ENCODE measurements at regions not wholly inside any gene's neighbourhood (a gene's known extent, or its start where the extent isn't known, plus 50 kb on each side); places are given as distances from the start of the nearest gene placed in this dataset.

- in situ Hi-C loops (cut with MboI; ENCODE audit: low sequenced_read_pairs, unreplicated experiment) = no loop called here
Observed at GRCh38 chr1:88252745-88253144, 431.3 kb upstream of the PKN2 start.

DNA sequence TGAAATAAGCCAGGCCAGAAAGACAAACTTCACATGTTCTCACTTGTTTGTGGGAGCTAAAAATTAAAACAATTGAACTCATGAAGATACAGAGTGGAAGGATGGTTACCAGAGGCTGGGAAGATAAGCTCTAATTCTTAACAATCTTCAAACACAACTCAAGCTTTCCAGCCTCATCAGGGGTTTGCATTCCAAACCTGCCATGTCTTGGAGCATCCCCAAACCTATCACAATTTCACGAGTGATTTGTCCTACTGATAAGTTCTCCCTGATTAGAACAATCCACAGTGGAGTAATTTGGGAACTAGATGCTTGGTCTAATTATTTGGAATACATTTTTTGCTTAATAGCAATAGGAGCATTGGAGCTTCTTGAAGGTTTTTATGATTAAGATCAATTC lies 418.5 kb upstream of the PKN2 start:
- no peak for TF ChIP-seq CTCF (IDR thresholded peaks at IDR 0.05; ENCODE audit: borderline replicate concordance, control extremely low read depth, extremely low read depth, insufficient read depth, missing control alignments)
- no peak for DNase-seq (ENCODE audit: low spot score)
- in situ Hi-C loops (cut with MboI; ENCODE audit: low sequenced_read_pairs, unreplicated experiment) = no loop called here

More at GRCh38 chr1:88252745-88253144, 431.3 kb upstream of the PKN2 start:
- TF ChIP-seq CTCF (IDR thresholded peaks at IDR 0.05; ENCODE audit: borderline replicate concordance, control extremely low read depth, extremely low read depth, insufficient read depth, missing control alignments) = no peak
- no peak for DNase-seq (ENCODE audit: low spot score)

GRCh38 chr1:88266051-88266450 lies 418.0 kb upstream of the PKN2 start:
- in situ Hi-C loops (cut with MboI; ENCODE audit: low sequenced_read_pairs, unreplicated experiment) = no loop called here
- TF ChIP-seq CTCF (IDR thresholded peaks at IDR 0.05; ENCODE audit: borderline replicate concordance, control extremely low read depth, extremely low read depth, insufficient read depth, missing control alignments) = no peak
- no peak for DNase-seq (ENCODE audit: low spot score)

GRCh38 chr1:88272216-88272615 lies 411.9 kb upstream of the PKN2 start:
- no peak for TF ChIP-seq CTCF (IDR thresholded peaks at IDR 0.05; ENCODE audit: borderline replicate concordance, control extremely low read depth, extremely low read depth, insufficient read depth, missing control alignments)

DNA sequence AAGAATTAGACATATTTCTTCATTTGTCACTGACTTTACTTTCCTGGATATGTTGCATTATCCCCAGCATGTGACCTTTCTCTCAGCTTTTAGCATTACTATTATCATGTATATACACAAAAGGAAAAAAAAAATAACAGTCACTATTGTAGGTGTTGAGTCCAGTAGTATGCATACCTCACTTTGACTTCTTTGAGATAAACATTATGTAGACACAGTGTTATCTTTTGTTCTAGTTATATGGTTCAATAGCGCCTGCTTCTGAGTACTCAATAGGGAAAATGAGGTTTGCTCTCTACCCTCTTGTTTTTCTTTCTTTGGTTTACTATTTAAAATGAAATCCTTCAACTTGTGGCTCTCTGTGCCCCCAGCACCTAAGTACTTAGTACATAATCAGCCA lies 409.6 kb upstream of the PKN2 start:
- DNase-seq (ENCODE audit: low spot score) = no peak
- in situ Hi-C loops (cut with MboI; ENCODE audit: low sequenced_read_pairs, unreplicated experiment) = no loop called here
- TF ChIP-seq CTCF (IDR thresholded peaks at IDR 0.05; ENCODE audit: borderline replicate concordance, control extremely low read depth, extremely low read depth, insufficient read depth, missing control alignments) = no peak

More at GRCh38 chr1:88272216-88272615, 411.9 kb upstream of the PKN2 start:
- in situ Hi-C loops (cut with MboI; ENCODE audit: low sequenced_read_pairs, unreplicated experiment) = no loop called here
- DNase-seq (ENCODE audit: low spot score) = no peak

- DNase-seq (ENCODE audit: low spot score) = no peak
- in situ Hi-C loops (cut with MboI; ENCODE audit: low sequenced_read_pairs, unreplicated experiment) = no loop called here
- no peak for TF ChIP-seq CTCF (IDR thresholded peaks at IDR 0.05; ENCODE audit: borderline replicate concordance, control extremely low read depth, extremely low read depth, insufficient read depth, missing control alignments)
Observed at GRCh38 chr1:88275259-88275862, 408.7 kb upstream of the PKN2 start.
